ENCODE measurements at regions not wholly inside any gene's neighbourhood (a gene's known extent, or its start where the extent isn't known, plus 50 kb on each side); places are given as distances from the start of the nearest gene placed in this dataset.

GRCh38 chr13:66068683-66069082 is 1161.5 kb downstream of the PCDH9 start:
- DNase-seq: no peak

GRCh38 chr13:66048888-66049287 is 1181.2 kb downstream of the PCDH9 start:
- DNase-seq: no peak

- no peak for DNase-seq
These were observed 1189.6 kb downstream of the PCDH9 start for GRCh38 chr13:66040506-66040905.

- no peak for DNase-seq
These were observed 1193.0 kb downstream of the PCDH9 start for GRCh38 chr13:66037096-66037495.

DNA sequence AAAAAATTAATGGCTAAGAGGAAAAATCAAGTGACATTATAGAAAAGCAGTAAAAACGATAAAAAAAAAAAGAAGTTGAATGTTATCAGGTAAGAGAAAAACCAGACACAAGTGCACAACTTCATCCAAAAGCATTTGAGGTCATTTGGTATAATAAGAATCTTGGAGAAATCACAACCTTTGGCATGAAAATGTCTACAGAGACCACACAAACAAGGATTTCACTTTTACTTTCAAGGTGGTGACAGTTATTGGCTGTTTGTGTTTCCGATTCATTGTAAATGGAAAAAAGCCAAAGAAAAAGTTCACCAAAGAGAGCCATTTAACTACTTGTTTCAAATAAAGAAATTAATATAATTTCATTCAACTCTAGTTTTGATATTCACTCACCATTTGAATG is 1193.5 kb downstream of the PCDH9 start:
- DNase-seq: no peak

- peak; percentile 19 to 76 for DNase-seq
These were observed 1194.0 kb downstream of the PCDH9 start for GRCh38 chr13:66036024-66036614.

- no peak for DNase-seq
These were observed 1196.2 kb downstream of the PCDH9 start for GRCh38 chr13:66033924-66034323.

DNA sequence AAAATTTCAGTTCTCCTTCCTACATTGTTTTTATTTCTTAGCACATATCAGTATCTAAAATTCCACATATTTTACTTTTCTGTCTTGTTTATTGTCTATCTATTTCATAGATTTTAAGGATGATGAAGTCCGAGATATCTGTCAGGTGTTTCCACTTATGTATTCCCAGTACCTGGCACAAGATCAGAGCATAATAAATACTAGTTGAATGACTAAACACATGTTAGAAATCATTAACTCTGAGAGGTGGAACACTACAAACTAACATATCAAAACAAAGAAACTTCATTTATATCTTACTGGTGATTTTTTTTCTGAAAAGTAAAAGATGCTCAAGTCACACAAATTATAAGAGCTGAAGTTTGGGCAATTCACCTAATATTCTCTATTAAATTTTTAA is 1208.3 kb downstream of the PCDH9 start:
- DNase-seq: no peak

- DNase-seq: no peak
These were observed 1215.4 kb downstream of the PCDH9 start for GRCh38 chr13:66014771-66015170.

- no peak for DNase-seq
These were observed 1220.9 kb downstream of the PCDH9 start for GRCh38 chr13:66009241-66009640.

GRCh38 chr13:66003558-66003957 is 1226.6 kb downstream of the PCDH9 start:
- DNase-seq: no peak

- no peak for DNase-seq
These were observed 1229.0 kb downstream of the PCDH9 start for GRCh38 chr13:66001140-66001539.

DNA sequence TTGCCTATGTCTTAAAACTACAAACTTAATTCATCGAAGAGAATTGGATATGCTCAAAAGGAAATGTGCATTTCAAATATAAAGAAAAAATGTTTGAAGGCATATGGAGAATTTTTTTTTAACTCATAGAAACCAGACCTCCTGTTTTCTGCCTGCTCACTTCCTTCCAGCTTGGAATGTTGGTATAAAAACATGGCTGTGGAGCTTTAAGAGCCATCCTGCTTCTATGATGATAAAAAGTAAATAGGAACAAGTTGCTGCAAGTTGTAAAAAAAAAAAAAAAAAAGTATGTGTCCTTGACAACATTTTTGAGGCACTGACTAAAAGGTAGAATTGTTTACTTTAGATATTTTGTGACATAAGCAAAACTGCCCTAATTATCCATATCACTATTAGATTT is 1230.7 kb downstream of the PCDH9 start:
- DNase-seq: no peak

- DNase-seq: no peak
These were observed 1239.5 kb downstream of the PCDH9 start for GRCh38 chr13:65990684-65991083.

DNA sequence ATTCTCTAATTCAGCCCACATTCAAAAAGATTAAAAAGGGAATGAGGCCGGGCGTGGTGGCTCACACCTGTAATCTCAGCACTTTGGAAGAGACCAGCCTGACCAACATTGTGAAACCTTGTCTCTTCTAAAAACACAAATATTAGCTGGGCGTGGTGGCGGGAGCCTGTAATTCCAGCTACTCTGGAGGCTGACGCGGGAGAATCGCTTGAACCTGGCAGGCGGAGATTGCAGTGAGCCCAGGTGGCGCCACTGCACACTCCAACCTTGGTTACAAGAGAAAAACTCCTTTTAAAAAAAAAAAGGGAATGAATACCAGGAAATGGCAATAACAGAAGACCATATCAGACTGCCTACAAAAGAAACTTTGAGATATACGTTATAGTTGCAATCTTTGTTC is 1244.5 kb downstream of the PCDH9 start:
- DNase-seq: no peak

GRCh38 chr13:65977525-65977924 is 1252.6 kb downstream of the PCDH9 start:
- no peak for DNase-seq

DNA sequence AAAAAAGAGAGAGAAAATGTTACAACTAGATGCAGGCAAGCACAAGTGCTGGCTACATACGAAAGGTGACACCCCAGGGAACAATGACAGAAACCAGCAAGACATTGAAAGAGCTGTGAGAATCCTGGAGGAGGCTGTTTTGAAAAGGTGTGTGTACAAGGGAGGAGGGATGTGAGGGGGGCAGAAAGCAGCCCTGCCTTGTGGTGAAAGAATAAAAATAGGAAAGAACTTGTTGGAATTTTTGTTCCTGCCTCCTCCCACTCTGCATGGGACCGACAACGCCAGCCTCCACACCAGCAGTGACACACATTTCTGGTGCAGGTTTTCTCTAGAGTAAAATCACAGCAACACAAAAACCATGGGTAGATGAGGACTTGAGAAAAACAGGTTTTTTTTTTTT is 1258.6 kb downstream of the PCDH9 start:
- no peak for DNase-seq

DNA sequence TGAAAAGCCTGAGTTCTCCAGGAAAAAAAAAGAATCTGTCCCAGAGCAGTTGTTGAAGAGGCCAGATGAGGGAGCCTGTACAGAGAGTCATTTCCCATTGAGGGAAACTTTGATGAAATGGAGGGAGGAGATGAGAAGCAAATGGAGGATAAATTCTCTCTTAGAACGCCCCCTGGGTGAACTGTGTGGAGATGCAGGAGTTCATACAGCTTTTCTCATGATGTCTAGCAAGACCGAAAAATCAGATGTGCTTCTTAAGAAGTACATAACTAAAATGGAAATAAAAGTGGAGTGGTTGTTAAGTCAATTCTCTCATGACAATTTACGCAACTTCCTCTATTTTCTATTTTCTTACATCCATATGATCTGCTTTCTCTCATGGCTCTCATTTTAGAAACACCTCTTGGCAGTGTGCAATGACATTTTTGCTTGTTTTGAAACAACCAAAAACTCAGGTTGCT is 1263.1 kb downstream of the PCDH9 start:
- DNase-seq: peak in 1 of 2 experiments; percentile 19

DNA sequence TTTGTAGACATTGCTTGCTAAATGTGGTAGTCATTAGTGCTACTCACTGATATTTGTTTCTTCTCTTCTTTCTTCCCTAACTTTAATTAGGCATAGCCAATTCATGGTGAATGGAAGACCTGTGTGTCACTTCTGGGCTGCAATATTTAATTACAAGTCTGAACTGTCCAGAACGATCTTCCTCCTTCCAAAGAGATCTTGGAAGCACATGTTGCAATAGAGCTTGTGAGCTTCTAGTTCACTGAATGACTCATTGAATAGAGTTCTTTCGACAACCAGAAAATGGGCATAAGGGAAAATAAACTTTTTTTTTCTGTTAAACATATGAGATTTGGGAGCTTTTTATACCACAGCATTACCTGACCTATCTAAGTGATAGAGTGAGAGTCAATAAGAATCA is 1264.6 kb downstream of the PCDH9 start:
- no peak for DNase-seq

GRCh38 chr13:65964672-65965071 is 1265.5 kb downstream of the PCDH9 start:
- no peak for DNase-seq

- DNase-seq: no peak
These were observed 1270.8 kb downstream of the PCDH9 start for GRCh38 chr13:65959305-65959704.

- no peak for DNase-seq
These were observed 1283.7 kb downstream of the PCDH9 start for GRCh38 chr13:65946387-65946786.

GRCh38 chr13:65943708-65944107 is 1286.4 kb downstream of the PCDH9 start:
- no peak for DNase-seq

DNA sequence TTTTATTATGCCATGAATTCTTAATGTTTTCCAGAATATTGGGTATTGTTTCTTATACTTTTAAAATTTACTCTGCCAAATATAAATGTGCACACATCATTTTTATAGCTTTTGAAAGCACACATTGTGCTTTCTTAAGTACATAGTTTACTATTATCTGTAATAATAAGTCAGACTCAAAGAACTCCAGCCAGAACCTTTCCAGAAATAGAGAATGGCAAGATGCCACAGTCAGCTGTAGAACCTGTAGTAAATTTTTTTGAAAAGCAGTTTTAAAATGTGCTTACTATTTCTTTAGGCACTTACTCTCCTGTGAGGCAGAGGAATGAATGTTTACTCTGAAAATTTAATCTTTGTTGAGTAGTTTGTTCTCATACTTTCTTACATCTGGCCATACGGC is 1287.1 kb downstream of the PCDH9 start:
- no peak for DNase-seq

- DNase-seq: peak; percentile 11 to 68
These were observed 1289.4 kb downstream of the PCDH9 start for GRCh38 chr13:65940720-65941119.

DNA sequence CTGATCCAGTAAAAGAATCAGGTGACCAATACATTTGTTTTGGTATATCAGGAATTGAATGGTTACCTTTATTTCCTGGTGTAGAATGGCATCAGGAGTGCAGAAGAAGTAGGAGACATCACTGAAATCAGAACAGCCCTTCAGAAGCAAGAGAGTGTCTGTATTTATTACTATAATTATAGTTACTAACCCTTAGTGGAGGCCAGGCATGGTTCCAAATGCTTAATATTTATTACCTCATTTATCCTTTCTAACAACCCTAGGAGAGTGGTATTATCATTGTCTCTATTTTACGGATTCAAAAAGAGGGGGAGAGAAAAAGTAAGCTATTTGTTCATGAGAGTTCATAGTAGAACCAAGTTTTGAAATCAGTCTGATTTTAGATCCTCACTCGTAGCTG is 1292.9 kb downstream of the PCDH9 start:
- no peak for DNase-seq

Measured in NCI-H2081 (cell line).